H1 (cell line): ENCODE measurements at regions not wholly inside any gene's neighbourhood (a gene's known extent, or its start where the extent isn't known, plus 50 kb on each side); places are given as distances from the start of the nearest gene placed in this dataset.

Source experiments
- CTCF ChIA-PET: fragments of 300-600 bp; sonication (Branson Sonifier 250); formaldehyde crosslinking; loops from one replicate; lab custom pipeline; 2021; ENCODE audit not compliant: partially characterized antibody; lab: Charles Lee
- POLR2A ChIA-PET: fragments of 300-600 bp; sonication (Branson Sonifier 250); formaldehyde crosslinking; loops from one replicate; lab custom pipeline; 2021; ENCODE audit warnings: inconsistent platforms; ENCODE audit not compliant: partially characterized antibody; lab: Charles Lee
- DNase-seq, 2 experiments: peaks; one replicate each; pipeline versions ENCODE4 v3.0.0 to v3.0.0-alpha.2; 2010 to 2022; ENCODE audit warnings: low spot score in 2 of 2, low read depth in 1 of 2, mixed read lengths in 1 of 2
- FAIRE-seq: peaks from 2 replicates; lab custom pipeline; 2011; peaks lifted over from hg19 to GRCh38; lab: Jason Lieb, UNC
- H2AFZ ChIP-seq: 2 replicates; pipeline ENCODE4 v1.8.1; 2012; ENCODE audit warnings: low read length, inconsistent platforms
- H2AK5ac ChIP-seq: 2 replicates; pipeline ENCODE4 v1.6.1; 2013; ENCODE audit warnings: low read depth, low read length
- H2BK120ac ChIP-seq: replicated peaks from 2 replicates; pipeline ENCODE3; 2013; ENCODE audit warnings: low read depth, low read length, inconsistent platforms
- H2BK12ac ChIP-seq: 2 replicates; pipeline ENCODE4 v1.6.1; 2013; ENCODE audit warnings: low read depth, low read length
- H2BK15ac ChIP-seq: 2 replicates; pipeline ENCODE4 v1.6.1; 2013; ENCODE audit warnings: low read length
- H2BK20ac ChIP-seq: 2 replicates; pipeline ENCODE4 v1.6.1; 2013; ENCODE audit warnings: low read length
- H2BK5ac ChIP-seq: 2 replicates; pipeline ENCODE4 v1.6.1; 2013; ENCODE audit warnings: low read depth, low read length
- H3K14ac ChIP-seq: 2 replicates; pipeline ENCODE4 v1.6.1; 2013; ENCODE audit warnings: inconsistent platforms; ENCODE audit not compliant: insufficient read length
- H3K18ac ChIP-seq: 2 replicates; pipeline ENCODE4 v1.6.1; 2013; ENCODE audit warnings: low read length; ENCODE audit errors: extremely low read depth
- H3K23ac ChIP-seq: 2 replicates; pipeline ENCODE4 v1.6.1; 2013; ENCODE audit warnings: inconsistent platforms; ENCODE audit not compliant: insufficient read length
- H3K23me2 ChIP-seq: 2 replicates; pipeline ENCODE4 v1.6.1; 2013; ENCODE audit warnings: low read depth, low read length
- H3K27ac ChIP-seq: 2 replicates; pipeline ENCODE4 v1.6.1; 2011; ENCODE audit warnings: low read depth, low read length, inconsistent platforms
- H3K27me3 ChIP-seq, 4 experiments: replicated peaks in 1 of 4; 1 replicate in 1 of 4; 2 replicates in 3 of 4; pipeline versions ENCODE4 v1.6.1 to v1.8.1; 2011 to 2013; ENCODE audit warnings: low read length in 3 of 4, mild to moderate bottlenecking in 3 of 4, inconsistent platforms in 2 of 4, mixed read lengths in 2 of 4, moderate library complexity in 1 of 4; ENCODE audit not compliant: control insufficient read depth in 3 of 4, insufficient read depth in 3 of 4; ENCODE audit errors: extremely low read depth in 1 of 4
- H3K36me3 ChIP-seq, 4 experiments: 2 replicates each; pipeline versions ENCODE4 v1.6.1 to v1.8.1; 2011 to 2013; ENCODE audit warnings: mild to moderate bottlenecking in 4 of 4, low read length in 3 of 4, moderate library complexity in 2 of 4, control low read depth in 1 of 4, inconsistent platforms in 1 of 4; ENCODE audit not compliant: insufficient read depth in 4 of 4, control insufficient read depth in 2 of 4
- H3K4ac ChIP-seq: replicated peaks from 2 replicates; pipeline ENCODE3; 2013; ENCODE audit warnings: low read length, low read depth, mixed read lengths, inconsistent platforms; ENCODE audit not compliant: insufficient read length
- H3K4me1 ChIP-seq, 4 experiments: replicated peaks in 1 of 4; 1 replicate in 1 of 4; 2 replicates in 3 of 4; pipeline versions ENCODE4 v1.6.1 to v1.8.1; 2011 to 2013; ENCODE audit warnings: low read length in 3 of 4, inconsistent platforms in 2 of 4, mixed read lengths in 1 of 4; ENCODE audit not compliant: insufficient read depth in 4 of 4, control insufficient read depth in 3 of 4
- H3K4me2 ChIP-seq, 2 experiments: 2 replicates each; pipeline versions ENCODE4 v1.6.1 to v1.8.1; 2011 to 2013; ENCODE audit warnings: low read depth in 2 of 2, low read length in 2 of 2, control low read depth in 1 of 2, inconsistent platforms in 1 of 2, mild to moderate bottlenecking in 1 of 2; ENCODE audit not compliant: insufficient read depth in 1 of 2
- H3K4me3 ChIP-seq, 4 experiments: fragments of 200-600, 300-600 bp in 1 of 4; sonication (generic), shearing (Covaris generic), sonication (Bioruptor Twin) in 1 of 4; 2 replicates each; pipeline versions ENCODE4 v1.5.1 to v1.8.1; 2011 to 2016; ENCODE audit warnings: low read length in 4 of 4, low read depth in 3 of 4, control low read depth in 2 of 4, inconsistent platforms in 2 of 4, mild to moderate bottlenecking in 2 of 4, mixed read lengths in 1 of 4, moderate library complexity in 1 of 4; ENCODE audit not compliant: insufficient read depth in 2 of 4; ENCODE audit errors: extremely low read depth in 1 of 4
- H3K56ac ChIP-seq: replicated peaks from 2 replicates; pipeline ENCODE3; 2013; ENCODE audit warnings: low read depth, mild to moderate bottlenecking, mixed read lengths, low read length, inconsistent platforms; ENCODE audit not compliant: insufficient read length
- H3K79me1 ChIP-seq: 2 replicates; pipeline ENCODE4 v1.6.1; 2013; ENCODE audit warnings: low read depth, low read length, control low read depth
- H3K79me2 ChIP-seq, 2 experiments: 2 replicates each; pipeline versions ENCODE4 v1.6.1 to v1.8.1; 2012 to 2013; ENCODE audit warnings: low read length in 2 of 2, mild to moderate bottlenecking in 2 of 2, inconsistent platforms in 1 of 2; ENCODE audit not compliant: insufficient read depth in 2 of 2, control insufficient read depth in 1 of 2
- H3K9ac ChIP-seq, 4 experiments: replicated peaks in 1 of 4; 1 replicate in 1 of 4; 2 replicates in 3 of 4; pipeline versions ENCODE4 v1.6.1 to v1.8.1; 2011 to 2013; ENCODE audit warnings: low read depth in 3 of 4, low read length in 3 of 4, control low read depth in 2 of 4, mild to moderate bottlenecking in 2 of 4, moderate library complexity in 2 of 4, inconsistent platforms in 1 of 4; ENCODE audit errors: extremely low read depth in 1 of 4
- H3K9me3 ChIP-seq, 2 experiments: 2 replicates each; pipeline versions ENCODE4 v1.6.1 to v1.8.1; 2012 to 2013; ENCODE audit warnings: mild to moderate bottlenecking in 2 of 2, moderate library complexity in 2 of 2, control low read depth in 1 of 2, inconsistent platforms in 1 of 2, low read depth in 1 of 2, low read length in 1 of 2, mixed read lengths in 1 of 2; ENCODE audit not compliant: insufficient read depth in 2 of 2
- H4K20me1 ChIP-seq, 2 experiments: replicated peaks in 1 of 2; 2 replicates each; pipeline versions ENCODE3 to v1.8.1; 2011 to 2013; ENCODE audit warnings: inconsistent platforms in 2 of 2, low read length in 2 of 2, mild to moderate bottlenecking in 1 of 2; ENCODE audit not compliant: insufficient read depth in 2 of 2, control insufficient read depth in 1 of 2
- H4K5ac ChIP-seq: 2 replicates; pipeline ENCODE4 v1.6.1; 2013; ENCODE audit warnings: low read length, low read depth, mixed read lengths, inconsistent platforms; ENCODE audit not compliant: insufficient read length
- H4K8ac ChIP-seq: 2 replicates; pipeline ENCODE4 v1.8.0; 2013; ENCODE audit warnings: mild to moderate bottlenecking, moderate library complexity, low read length, inconsistent platforms; ENCODE audit not compliant: insufficient read depth; ENCODE audit errors: extremely low read depth
- H4K91ac ChIP-seq: replicated peaks from 2 replicates; pipeline ENCODE3; 2013; ENCODE audit warnings: low read length, mixed read lengths, inconsistent platforms; ENCODE audit not compliant: insufficient read length
- BCL11A ChIP-seq, 2 experiments: IDR thresholded peaks; one replicate each; pipeline ENCODE4 v1.6.1; 2011; ENCODE audit warnings: low read depth in 2 of 2, low read length in 2 of 2, mild to moderate bottlenecking in 2 of 2
- EGR1 ChIP-seq: IDR thresholded peaks from 2 replicates; pipeline ENCODE4 v1.6.1; 2011; ENCODE audit warnings: low read depth, low read length, borderline replicate concordance
- EZH2 ChIP-seq: fragments of 200-600 bp; sonication (generic); IDR thresholded peaks from 2 replicates; pipeline ENCODE4 v1.7.1; 2012; ENCODE audit warnings: low read depth, mild to moderate bottlenecking, moderate library complexity, low read length, inconsistent platforms; ENCODE audit not compliant: severe bottlenecking
- HDAC6 ChIP-seq: IDR thresholded peaks from one replicate; pipeline ENCODE4 v1.7.1; 2012; ENCODE audit warnings: low read depth, mild to moderate bottlenecking, inconsistent platforms, low read length, moderate library complexity
- JUND ChIP-seq: IDR thresholded peaks from 2 replicates; pipeline ENCODE4 v1.6.1; 2011; ENCODE audit warnings: mild to moderate bottlenecking, improper control_type of control experiment, low read length
- NRF1 ChIP-seq: IDR thresholded peaks from 2 replicates; pipeline ENCODE4 v1.6.1; 2011; ENCODE audit warnings: mild to moderate bottlenecking, low read depth, low read length, improper control_type of control experiment
- POLR2AphosphoS5 ChIP-seq: IDR thresholded peaks from 2 replicates; pipeline ENCODE4 v1.6.1; 2011; ENCODE audit warnings: low read depth, low read length
- RNF2 ChIP-seq: fragments of 200-900, 300-1000 bp; sonication (generic); IDR thresholded peaks from 2 replicates; pipeline ENCODE4 v1.7.1; 2016; ENCODE audit warnings: borderline replicate concordance, low read depth, mild to moderate bottlenecking, antibody characterized with exemption, low read length; ENCODE audit not compliant: poor library complexity, severe bottlenecking; ENCODE audit errors: missing control alignments
- SAP30 ChIP-seq: fragments of 300-600 bp; sonication (generic); IDR thresholded peaks from 2 replicates; pipeline ENCODE4 v1.7.1; 2012; ENCODE audit warnings: low read length, moderate library complexity, mild to moderate bottlenecking, inconsistent platforms; ENCODE audit not compliant: insufficient read depth, insufficient replicate concordance
- SP1 ChIP-seq: IDR thresholded peaks from 2 replicates; pipeline ENCODE4 v1.6.1; 2011; ENCODE audit warnings: low read depth, low read length
- SUZ12 ChIP-seq: fragments of 200-600 bp; sonication (generic); IDR thresholded peaks from 2 replicates; pipeline ENCODE4 v1.6.1; 2012; ENCODE audit warnings: mild to moderate bottlenecking, inconsistent platforms, low read length, moderate library complexity, mixed read lengths
- TBP ChIP-seq: IDR thresholded peaks from 2 replicates; pipeline ENCODE4 v1.6.1; 2011; ENCODE audit warnings: low read depth, low read length, improper control_type of control experiment
- WGBS, 2 experiments: shearing (Covaris generic) in 1 of 2; methylation state at CpG; one replicate each; pipeline versions ENCODE4 v1.1.6 to v1.1.7; 2013 to 2015; ENCODE audit warnings: low lambda C conversion rate in 2 of 2, mixed read lengths in 2 of 2, inconsistent platforms in 1 of 2, low coverage in 1 of 2, missing lambda C conversion rate in 1 of 2; ENCODE audit not compliant: insufficient replicate concordance in 2 of 2, insufficient coverage in 1 of 2, insufficient read length in 1 of 2; ENCODE audit errors: extremely low coverage in 1 of 2, missing lambda C conversion rate in 1 of 2; 5-methylcytosine and 5-hydroxymethylcytosine counted together

GRCh38 chr5:119742311-119742710, 113.0 kb downstream of the FAM170A start:
- Histone ChIP-seq H3K18ac (no peak overlapping the region), H3K36me3 (no peaks in the 10 kb centered on the region), H3K14ac (no peak overlapping the region), H2BK12ac (no peak overlapping the region), H3K23ac (no peak overlapping the region), H3K4me1 (no peaks in the 10 kb centered on the region), H3K4me2 (no peak overlapping the region), H4K5ac (no peak overlapping the region), H3K79me2 (no peaks in the 10 kb centered on the region), H3K9me3 (no peaks in the 10 kb centered on the region), H3K79me1 (no peaks in the 10 kb centered on the region), H3K4ac (no peak overlapping the region), H3K23me2 (no peaks in the 10 kb centered on the region; the same call in 1 of the 2 replicates), H3K9ac (peak overlapping the region in 1 of 4 experiments; percentile 49; a peak in 1 of 7 replicates), H4K91ac (no peak overlapping the region), H3K4me3 (no peak overlapping the region), H3K56ac (no peak overlapping the region), H2AK5ac (no peak overlapping the region), H2BK5ac (no peak overlapping the region), H4K20me1 (no peaks in the 10 kb centered on the region), H2AFZ (no peak overlapping the region), H3K27ac (no peak overlapping the region), H3K27me3 (no peaks in the 10 kb centered on the region), H2BK15ac (no peak overlapping the region), H2BK120ac (no peak overlapping the region), H4K8ac (no peak overlapping the region), H2BK20ac (no peak overlapping the region)
- ChIA-PET POLR2A (no interaction called here), CTCF (interaction anchor here (0.6 to 2.3 kb wide), 5 partner anchors 164 to 272 kb away, joined by 3 to 9 read pairs (median 3); no protein-coding TSS in a partner anchor)
- WGBS, 2 experiments = 83% methylated on average over 4 of the region's 4 CpGs; no CpG with 5 or more reads in 1 of the 2 experiments
- DNase-seq (no peak), FAIRE-seq (no peak)
- TF ChIP-seq RNF2 (no peak), NRF1 (no peak), EZH2 (no peak), BCL11A (IDR thresholded peaks at IDR 0.05; ENCODE audit: low read depth in 2 of 2, low read length in 2 of 2) (no peak), SAP30 (no peak), JUND (no peak), POLR2AphosphoS5 (no peak), EGR1 (no peak), SUZ12 (no peak), HDAC6 (no peak), SP1 (no peak), TBP (no peak)
